ENCODE measurements at regions not wholly inside any gene's neighbourhood (a gene's known extent, or its start where the extent isn't known, plus 50 kb on each side); places are given as distances from the start of the nearest gene placed in this dataset.

DNA sequence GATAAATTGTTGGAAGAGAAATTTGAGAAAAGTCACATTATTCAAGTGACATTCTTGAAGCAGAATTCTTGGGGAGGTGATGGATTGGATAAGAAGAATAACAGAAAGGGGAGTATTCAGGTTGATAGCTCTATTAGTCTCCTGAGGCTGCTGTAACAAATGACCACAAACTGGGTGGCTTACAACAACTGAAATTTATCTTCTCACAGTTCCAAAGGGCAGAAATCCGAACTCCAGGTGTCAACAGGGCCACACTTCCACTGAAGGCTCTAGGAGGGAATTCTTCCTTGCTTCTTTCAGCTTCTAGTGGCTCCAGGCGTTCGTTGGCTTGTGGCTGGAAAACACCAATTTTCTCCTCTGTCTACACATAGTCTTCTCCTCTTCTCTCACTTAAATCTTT is 99.8 kb downstream of the TES start:
- no peak for DNase-seq

DNA sequence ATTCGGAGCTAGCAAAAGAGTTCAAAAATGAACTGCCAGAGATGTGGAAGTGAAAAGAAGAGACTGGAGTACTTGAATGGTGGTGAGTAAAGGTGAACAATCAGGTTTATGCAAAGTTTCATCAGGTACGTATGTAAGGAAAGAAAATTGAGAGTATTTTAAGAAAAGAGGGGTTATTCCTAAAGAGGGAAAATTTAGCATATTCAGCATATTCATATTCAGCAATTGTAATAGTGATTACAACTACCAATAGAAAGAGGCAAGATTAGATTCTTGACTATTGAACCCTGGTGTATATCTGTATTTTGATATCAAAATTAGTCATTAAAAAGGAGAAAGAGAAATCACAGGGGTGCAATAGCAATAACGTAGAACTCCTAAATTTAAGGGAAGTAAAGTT is 100.9 kb downstream of the TES start:
- DNase-seq: no peak

DNA sequence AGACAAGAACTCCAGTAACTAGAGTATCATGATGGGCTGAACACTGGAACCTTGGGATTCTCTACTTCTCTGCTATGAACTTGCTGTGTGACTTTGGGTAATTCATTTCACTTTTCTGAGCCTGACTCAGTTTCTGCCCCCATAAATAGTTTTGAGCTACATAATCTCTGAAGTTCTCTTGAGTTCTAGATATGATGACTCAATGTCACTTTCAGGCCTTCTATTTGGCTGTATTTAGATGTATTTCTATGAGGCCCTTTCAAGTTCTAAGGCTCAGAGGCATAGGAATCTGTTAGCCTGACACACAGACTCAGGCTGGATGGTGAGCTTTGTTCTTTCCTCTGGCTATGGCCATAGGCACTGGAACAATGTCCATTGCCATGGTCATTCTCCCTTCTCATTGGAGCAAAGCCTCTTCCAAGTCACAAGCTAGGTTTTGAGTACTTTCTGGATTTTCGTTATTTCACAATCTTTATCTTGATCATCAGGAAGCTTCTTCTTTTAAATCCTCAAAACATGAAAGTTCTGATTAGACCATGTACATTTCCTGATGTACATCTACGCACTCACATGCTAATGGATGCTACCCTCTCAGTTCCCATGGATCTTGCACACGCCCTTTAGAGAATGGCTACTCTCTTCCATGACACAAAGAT is 101.6 kb downstream of the TES start:
- no peak for DNase-seq

DNA sequence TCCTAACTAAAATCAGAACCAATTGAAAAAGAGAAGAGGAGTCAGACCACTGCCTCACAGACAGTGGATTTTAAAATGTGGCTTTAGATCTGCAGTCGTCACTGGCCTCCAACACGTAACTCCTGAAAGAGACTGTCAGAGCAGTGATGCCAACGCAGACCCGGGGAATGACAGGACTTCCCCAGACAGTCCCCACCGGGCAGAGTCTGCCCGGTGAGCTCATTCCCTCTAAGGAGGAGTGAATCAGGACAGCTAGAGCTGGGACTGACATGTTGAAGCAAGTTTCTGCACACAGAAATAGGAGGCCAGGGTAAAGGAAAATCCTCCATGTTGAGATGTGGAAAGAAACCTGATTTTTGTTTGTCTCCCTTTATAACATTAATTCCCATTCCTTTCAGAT is 105.0 kb downstream of the TES start:
- no peak for DNase-seq

DNA sequence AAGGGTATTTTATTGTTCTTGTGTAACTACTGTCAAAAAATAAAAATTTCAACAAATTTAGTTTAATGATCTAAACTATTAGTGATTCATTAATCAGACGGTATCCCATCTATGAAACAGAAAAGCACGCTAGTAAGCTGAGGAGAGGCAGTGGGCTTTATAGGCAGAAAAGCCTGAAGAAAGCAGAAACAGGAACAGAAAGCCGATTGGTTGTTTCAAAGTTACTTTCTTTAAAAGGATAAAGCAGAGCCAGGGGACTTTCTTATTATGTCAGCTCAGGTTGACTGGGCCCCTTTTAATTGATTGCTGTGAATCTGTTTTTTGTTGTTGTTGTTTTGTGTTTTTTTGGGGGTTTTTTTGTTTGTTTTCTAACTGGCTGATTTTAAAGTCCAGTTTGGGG is 105.5 kb downstream of the TES start:
- DNase-seq: no peak

DNA sequence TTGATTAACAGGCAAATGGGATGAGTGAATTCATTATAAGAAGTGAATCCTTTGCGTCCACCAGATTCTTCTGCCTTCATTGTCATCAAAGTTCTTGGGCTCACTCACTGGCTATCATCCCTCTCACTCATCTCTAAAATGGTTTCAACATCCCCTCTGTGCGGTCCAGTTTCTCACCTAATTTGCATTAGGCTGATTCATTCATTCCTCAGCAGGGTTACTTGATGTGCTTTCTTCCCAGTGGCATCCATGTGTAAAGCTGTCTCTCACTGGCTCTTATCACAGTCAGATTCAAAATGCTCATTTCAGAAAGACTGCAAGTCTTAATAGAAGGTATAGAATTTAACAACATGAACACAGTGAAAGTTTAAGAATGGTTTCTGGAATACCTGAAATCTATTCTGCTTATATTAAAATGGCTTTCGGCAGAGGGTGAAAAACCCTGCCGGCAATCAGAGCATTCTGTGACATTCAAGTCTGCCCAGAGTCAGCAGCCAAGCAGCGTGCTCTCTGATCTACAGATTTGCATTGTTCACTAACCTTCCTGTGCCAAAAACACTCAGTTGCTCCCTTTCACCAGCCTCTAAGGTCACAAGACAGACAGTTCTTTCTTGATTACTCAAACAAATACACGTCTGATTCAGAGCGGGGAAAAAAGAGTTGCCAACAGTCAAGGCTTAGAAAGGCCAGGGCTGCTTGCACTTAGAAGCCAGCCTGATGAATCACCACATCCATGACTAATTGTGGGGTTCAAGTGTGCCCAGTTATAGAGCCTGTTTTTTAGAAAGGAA is 106.7 kb downstream of the TES start:
- peak; percentile 8 for DNase-seq

DNA sequence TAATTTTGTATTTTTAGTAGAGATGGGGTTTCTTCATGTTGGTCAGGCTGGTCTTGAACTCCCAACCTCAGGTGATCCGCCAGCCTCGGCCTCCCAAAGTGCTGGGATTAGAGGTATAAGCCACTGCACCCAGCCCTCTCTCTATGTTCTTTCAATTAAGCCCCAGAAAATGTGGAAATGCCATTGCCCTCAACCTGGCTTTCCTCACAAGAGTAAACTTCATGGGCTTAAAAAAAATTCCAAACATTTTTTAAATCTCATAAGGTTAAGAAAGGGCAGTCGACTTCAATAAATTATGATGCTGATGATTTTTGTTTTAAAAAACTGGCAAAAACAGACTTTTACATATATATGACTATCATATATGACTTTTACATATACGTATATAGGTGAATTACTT is 107.6 kb downstream of the TES start:
- DNase-seq: no peak

DNA sequence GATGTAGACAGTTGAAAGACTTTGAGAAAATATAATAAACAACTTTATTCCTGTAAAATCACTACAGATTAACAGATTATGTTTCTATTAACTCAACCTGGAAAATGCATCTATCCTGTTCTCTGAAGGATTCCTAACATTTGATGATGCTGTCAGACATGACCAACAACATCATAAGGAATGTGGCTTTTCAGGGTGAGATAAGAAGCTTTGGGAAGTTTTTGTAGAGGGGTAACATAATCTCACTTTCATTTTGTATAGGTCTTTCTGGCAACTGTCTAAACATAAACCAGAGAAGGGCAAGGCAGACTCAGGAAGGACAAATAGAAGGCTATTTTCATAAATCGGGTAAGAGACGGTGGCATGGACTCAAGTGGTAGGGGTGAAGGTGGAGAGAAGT is 112.2 kb downstream of the TES start:
- DNase-seq: no peak

DNA sequence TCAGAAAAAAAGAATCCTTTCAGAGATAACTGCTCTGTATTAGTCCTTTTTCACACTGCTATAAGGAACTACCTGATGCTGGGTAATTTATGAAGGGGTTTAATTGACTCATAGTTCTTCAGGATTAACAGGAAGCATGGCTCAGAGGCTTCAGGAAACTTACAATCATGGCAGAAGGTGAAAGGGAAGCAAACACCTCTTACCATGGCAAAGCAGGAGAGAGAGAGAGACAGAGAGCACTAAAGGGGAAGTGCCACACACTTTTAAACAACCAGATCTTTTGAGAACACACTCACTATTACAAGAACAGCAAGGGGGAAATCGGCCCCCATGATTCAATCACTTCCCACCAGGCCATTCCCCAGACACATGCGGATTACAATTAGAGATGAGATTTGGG is 114.2 kb downstream of the TES start:
- DNase-seq: no peak

DNA sequence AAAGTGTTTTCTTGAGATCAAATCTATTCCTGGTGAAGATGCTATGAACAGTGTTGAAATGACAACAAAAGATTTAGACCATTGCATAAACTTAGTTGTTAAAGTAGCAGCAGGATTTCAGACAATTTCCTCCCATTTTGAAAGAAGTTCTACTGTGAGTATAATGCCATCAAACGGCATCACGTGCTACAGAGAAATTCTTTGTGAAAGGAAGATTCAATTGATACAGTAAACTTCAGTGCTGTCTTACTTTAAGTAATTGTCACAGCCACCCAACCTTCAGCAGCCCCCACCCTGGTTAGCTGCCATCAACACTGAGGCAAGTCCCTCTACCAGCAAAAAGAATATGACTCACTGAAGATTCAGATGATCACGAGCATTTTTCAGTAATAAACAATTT is 115.2 kb downstream of the TES start:
- DNase-seq: no peak

DNA sequence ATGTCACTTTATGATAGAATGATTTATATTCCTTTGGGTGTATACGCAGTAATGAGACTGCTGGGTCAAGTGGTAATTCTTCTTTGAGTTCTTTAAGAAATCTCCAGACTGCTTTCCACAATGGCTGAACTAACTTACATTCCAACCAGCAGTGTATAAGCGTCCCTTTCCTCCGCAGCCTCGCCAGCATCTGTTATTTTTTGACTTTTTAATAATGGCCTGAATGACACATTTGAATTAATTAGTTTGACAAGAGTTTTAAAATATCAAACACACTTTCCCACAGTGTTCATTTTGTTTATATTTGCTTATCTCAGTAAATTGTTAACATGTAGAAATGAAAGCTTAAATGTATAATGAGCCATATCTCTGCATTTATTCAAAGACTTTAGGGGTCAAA is 116.8 kb downstream of the TES start:
- DNase-seq: no peak

DNA sequence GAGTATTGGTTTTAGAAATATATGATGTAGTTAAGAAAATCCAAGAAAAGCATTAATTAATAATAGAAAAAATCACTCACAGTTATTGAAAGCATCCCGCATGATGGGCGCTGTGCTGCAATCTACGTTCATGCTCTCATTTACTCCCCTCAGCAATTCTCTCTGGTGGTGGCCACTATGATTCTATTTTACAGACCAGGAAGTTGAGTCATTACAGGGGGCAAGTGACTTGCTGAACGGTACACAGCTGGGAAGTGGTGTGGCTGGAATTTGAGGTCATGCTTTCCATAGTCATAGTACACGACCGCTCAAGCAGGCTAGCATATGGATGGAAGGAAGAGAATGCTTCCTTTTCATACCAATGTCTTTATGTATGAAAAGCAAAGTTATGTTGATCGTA is 117.4 kb downstream of the TES start:
- no peak for DNase-seq

DNA sequence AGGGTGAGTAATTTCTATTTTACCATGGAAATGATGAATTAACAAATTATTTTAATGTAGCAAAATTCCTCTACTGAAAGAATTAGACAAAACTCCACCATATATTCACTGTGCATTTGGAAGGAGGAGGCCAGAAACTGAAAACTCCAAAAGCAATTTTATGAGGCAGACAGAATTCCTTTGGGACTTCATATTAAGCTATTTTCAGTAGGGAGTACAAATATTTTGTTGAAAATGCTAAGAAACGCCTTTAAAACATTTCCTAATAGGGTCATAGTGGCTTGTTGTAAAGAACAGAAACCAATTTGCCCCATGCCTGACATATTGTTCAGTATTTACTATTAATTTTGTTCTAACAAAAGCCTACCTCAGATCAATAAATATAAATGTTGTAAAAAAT is 117.8 kb downstream of the TES start:
- no peak for DNase-seq

DNA sequence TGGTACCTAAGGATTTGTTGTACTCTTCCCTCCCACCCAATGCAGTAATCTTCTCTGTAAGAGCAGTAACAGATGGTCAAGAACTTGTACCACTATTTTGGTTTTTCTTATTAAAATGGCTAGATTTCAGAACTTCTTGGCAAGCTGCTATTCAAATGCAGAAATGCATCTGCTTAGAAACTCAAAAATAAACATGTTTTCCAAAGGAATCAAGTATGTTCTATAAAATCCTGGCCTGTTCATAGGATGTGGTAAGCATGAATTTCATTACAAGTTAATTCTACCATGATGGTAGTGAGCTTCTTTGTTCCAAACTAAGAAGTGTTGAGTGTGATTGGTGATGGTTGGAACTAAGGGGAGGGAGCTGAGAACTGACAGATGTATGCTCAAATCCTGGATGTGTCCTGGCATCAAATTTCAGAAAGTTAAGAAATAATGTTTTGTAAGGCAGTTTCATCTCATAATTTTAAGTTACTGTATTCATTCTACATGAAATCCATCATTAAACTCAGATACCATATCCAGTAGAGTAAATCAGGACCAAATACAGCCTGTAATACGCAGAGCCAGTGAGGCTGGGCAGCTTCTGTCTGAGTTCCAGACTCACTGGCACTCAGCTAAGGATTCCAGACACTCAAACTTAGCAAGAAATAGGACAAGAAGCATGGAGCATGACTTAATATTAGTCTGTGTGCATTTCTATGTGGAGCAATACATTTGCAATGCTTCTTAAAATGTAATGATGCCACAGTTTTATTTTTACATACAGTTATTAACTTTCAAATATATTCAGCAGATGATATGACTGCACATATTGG is 119.6 kb downstream of the TES start:
- no peak for DNase-seq

DNA sequence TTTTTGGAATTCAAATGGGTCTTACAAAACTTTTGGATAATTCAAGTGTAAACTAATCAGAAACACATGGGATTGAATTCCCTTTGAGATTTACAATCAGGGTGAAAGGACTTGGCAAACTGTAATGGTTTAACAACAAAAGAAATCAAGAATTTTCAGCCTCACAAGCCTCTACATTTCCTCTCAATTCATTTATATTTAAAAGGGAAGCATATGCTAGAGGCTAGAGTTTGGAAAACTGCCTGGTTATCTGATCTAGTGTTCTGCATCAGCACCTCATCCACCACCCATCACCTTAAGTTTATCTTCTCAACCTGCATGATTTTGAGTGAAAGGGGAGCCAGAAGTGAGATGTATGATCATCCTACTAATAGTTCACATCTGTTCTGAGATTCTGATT is 120.7 kb downstream of the TES start:
- DNase-seq: no peak

DNA sequence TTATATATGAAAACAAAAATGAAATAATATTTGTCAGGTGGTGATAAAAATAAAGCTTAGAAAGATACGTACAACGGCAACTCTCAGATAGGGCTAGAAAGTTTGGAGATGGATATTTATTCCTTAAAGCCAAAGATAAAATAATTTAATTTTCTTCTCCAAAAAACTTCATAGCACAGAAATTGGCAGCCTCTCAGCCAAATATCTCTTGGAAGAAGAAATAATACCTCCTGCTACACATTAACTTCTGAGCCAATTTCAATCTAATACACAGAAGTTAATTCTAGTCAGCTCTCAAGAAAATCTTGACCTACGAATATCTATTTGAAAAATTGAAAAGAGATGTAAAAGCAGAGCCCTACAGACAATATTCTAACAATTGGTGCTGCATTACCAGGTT is 122.4 kb downstream of the TES start:
- no peak for DNase-seq

DNA sequence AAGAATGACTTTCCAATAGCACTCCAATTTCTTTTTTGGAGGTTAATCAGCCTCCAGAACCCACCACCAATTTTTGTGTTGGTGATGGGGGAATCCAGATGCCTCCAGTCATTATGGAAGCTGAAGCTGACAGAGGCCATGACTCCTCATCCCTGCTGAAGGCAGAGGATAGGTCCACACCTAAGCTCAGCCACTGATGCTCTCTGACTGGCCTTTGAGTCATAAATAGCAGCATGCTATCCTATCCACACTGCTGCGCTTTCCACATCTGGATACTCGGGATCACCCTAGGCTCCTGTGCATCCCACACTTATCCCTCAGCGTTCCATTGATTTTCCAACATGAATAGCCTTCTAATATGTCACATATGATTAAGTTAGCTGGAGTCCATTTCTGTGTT is 124.2 kb downstream of the TES start:
- DNase-seq: no peak

DNA sequence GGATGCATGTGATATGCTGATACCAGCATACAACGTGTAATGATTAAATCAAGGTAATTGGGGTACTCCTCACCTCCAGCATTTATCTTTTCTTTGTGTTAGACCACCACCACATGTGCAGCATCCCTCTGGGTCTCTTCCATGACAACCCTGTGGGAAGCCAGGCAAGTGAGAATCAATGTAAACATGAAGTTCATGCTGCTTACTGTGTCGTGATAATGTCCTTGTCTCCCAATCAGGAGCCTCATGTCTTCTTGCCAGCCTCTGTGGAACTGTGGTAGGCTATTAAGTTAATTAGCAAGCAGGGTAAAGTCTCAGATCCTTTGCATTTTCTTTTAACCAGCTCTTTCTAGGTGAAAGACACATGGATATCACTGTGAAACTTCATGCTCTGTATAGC is 126.7 kb downstream of the TES start:
- DNase-seq: no peak

DNA sequence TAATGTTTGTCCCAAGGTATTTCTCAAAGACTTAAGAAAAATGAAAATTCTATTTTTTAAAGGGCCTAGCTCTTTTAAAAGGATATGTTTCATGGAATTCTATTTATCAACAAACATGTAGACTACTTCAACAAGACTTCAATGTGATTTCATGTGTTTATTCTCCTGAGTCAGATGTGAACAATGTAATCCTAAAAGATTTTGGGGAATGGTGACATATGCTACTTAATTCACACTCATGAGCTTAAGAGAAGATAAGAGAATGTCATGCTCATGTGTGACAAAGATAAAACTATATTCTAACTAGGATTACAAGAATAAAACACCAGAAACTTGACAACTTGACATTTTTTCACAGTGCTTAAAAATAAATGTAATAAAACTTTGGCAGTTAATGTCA is 127.5 kb downstream of the TES start:
- DNase-seq: no peak

DNA sequence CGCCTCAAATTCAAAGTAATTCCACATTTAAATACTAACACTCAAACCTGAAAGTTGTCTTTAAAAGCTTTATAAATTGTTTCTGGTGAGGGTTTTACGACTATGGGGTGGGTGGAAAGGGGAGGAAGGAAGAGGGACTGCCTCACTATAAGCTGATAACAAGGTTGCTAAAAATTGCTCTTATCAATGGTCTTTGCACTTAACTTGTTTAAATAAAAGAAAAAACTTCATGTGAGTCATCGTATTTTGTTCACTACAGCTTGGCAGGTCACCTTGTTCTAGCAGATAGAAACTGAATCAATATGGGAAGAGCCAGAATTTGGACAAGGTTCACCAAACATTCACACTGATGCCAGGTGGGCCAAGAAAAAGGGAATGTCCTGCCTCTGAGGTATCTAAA is 129.2 kb downstream of the TES start:
- no peak for DNase-seq

DNA sequence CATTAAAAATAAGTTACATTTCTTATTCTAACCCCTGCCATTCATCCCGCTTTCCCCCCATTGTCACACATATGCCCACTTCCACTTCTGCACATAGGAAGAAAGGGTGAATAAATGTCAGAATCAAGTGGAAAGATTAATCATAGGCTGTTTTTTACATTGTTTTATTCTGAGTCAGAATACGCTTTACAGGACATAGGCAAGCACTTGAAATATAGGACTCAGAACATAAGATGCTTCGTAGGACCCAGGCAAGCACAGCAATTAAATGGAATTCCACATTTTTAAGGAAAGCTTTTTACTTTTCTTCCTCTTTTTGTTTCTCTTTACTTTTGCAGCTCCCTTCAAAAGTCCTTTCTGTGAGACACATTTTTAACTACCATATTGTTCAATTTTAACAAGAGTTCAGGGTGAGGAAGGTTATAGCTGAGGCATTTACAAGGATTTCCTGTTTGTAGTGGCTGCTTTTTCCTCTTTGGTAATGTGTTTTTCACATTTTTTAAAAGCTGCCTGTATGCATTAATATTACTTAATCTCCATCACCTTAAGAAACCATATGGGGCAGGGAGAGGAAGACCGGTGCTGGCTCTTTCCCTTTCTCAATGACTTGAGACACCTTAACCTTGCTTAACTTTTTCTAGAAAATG is 130.0 kb downstream of the TES start:
- no peak for DNase-seq

DNA sequence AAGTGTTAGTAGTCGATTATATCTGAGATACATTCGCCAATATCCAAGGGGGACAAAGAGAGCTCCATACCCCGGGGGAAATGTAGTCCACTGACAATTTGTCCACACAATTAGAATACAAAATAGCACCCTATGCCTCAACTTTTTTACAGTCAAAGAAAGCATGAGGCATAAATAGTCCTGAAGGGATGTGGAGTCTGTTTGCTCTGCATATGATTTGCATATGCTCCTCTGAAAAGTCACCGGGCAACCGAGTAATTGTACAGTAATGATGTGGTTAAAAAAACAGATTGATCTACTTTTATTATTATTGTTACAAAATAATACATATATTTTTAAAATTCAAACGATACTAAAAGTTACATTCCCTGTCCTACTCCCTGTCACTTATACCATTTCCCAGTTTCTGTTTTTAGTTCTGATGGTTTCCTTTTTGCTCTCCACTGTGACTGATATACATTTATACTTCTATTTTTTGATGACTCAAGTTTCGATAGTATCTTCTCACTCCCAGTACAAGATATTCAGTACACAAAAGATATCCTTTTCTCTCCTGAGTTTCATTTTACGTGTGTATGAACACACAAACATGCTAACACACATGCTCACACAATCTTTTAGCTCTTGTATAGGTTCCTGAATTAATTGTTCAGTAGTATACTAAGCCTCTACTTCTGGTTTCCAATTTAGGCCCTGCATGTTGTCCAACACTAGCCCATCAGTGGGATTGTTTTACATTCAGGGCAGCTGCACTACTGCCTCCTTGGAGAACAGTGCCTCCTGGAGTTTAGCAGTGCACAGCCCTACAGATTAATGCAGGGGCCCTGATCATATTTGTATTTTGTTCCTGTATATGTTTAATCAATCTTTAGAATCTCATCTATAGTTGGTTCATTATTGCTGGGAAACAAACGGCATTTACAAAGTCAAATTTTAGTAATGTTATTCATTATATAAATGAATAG is 130.9 kb downstream of the TES start:
- DNase-seq: no peak
